HUES64 (cell line): ENCODE measurements at regions not wholly inside any gene's neighbourhood (a gene's known extent, or its start where the extent isn't known, plus 50 kb on each side); places are given as distances from the start of the nearest gene placed in this dataset.
"Not testable (repeated sequence)": the region's sequence is repeated elsewhere in the genome, so short reads cannot be mapped to it uniquely, and the experiment has no call there.

ENCODE experiments used
- H3K27ac ChIP-seq: 2 replicates; pipeline ENCODE4 v1.7.0; 2013; ENCODE audit warnings: low read depth, low read length, inconsistent platforms
- H3K27me3 ChIP-seq: 2 replicates; pipeline ENCODE4 v1.6.1; 2013; ENCODE audit warnings: mild to moderate bottlenecking, low read length; ENCODE audit not compliant: insufficient read depth
- H3K36me3 ChIP-seq: 2 replicates; pipeline ENCODE4 v1.6.1; 2013; ENCODE audit warnings: mild to moderate bottlenecking, low read length; ENCODE audit not compliant: insufficient read depth
- H3K4me1 ChIP-seq: 2 replicates; pipeline ENCODE4 v1.6.1; 2013; ENCODE audit warnings: mild to moderate bottlenecking, low read length, moderate library complexity; ENCODE audit not compliant: insufficient read depth
- H3K4me3 ChIP-seq: 2 replicates; pipeline ENCODE4 v1.5.1; 2013; ENCODE audit warnings: mild to moderate bottlenecking, low read length, moderate library complexity
- H3K9ac ChIP-seq: 2 replicates; pipeline ENCODE4 v1.6.1; 2013; ENCODE audit warnings: mild to moderate bottlenecking, low read depth, low read length
- H3K9me3 ChIP-seq: 2 replicates; pipeline ENCODE4 v1.6.1; 2013; ENCODE audit warnings: low read depth, low read length; ENCODE audit not compliant: insufficient read depth
- WGBS: fragments of 150-250, 120-280 bp; methylation state at CpG from one replicate; pipeline ENCODE4 v1.1.7; 2013; ENCODE audit warnings: missing lambda C conversion rate; 5-methylcytosine and 5-hydroxymethylcytosine counted together

- H3K36me3 ChIP-seq, H3K4me3 ChIP-seq, H3K27me3 ChIP-seq, H3K27ac ChIP-seq, H3K9me3 ChIP-seq, H3K4me1 ChIP-seq, H3K9ac ChIP-seq: not testable (repeated sequence)
- 93% methylated on average over 7 of the region's 7 CpGs for WGBS
Observed at GRCh38 chr2:91527491-91528031, 2836.1 kb downstream of the RPIA start.

GRCh38 chr2:91528361-91528760 lies 2836.9 kb downstream of the RPIA start:
- H3K36me3 ChIP-seq = not testable (repeated sequence)
- WGBS = 93% methylated on average over 2 of the region's 2 CpGs

GRCh38 chr2:91536109-91536508 lies 2844.6 kb downstream of the RPIA start:
- not testable (repeated sequence) for H3K9me3 ChIP-seq, H3K4me1 ChIP-seq, H3K4me3 ChIP-seq, H3K27ac ChIP-seq, H3K36me3 ChIP-seq, H3K9ac ChIP-seq, H3K27me3 ChIP-seq
- 56% methylated on average over 3 of the region's 7 CpGs for WGBS

More at GRCh38 chr2:91528361-91528760, 2836.9 kb downstream of the RPIA start:
- not testable (repeated sequence) for H3K4me3 ChIP-seq, H3K4me1 ChIP-seq, H3K9ac ChIP-seq, H3K9me3 ChIP-seq, H3K27ac ChIP-seq, H3K27me3 ChIP-seq

- H3K27ac ChIP-seq, H3K4me3 ChIP-seq: not testable (repeated sequence)
- 82% methylated on average over 11 of the region's 17 CpGs for WGBS
Observed at GRCh38 chr2:91536549-91537263, 2845.2 kb downstream of the RPIA start.

GRCh38 chr2:91549316-91549715 lies 2857.8 kb downstream of the RPIA start:
- not testable (repeated sequence) for H3K9ac ChIP-seq, H3K4me3 ChIP-seq, H3K9me3 ChIP-seq, H3K27ac ChIP-seq, H3K4me1 ChIP-seq, H3K27me3 ChIP-seq, H3K36me3 ChIP-seq
- 90% methylated on average over 6 of the region's 6 CpGs for WGBS

More at GRCh38 chr2:91536549-91537263, 2845.2 kb downstream of the RPIA start:
- not testable (repeated sequence) for H3K9ac ChIP-seq, H3K9me3 ChIP-seq, H3K36me3 ChIP-seq, H3K4me1 ChIP-seq, H3K27me3 ChIP-seq

GRCh38 chr2:91558234-91558633 lies 2866.8 kb downstream of the RPIA start:
- H3K9me3 ChIP-seq, H3K27me3 ChIP-seq, H3K27ac ChIP-seq, H3K4me3 ChIP-seq, H3K4me1 ChIP-seq, H3K9ac ChIP-seq, H3K36me3 ChIP-seq: not testable (repeated sequence)

- H3K27ac ChIP-seq, H3K4me3 ChIP-seq, H3K9me3 ChIP-seq, H3K4me1 ChIP-seq, H3K9ac ChIP-seq, H3K27me3 ChIP-seq, H3K36me3 ChIP-seq: not testable (repeated sequence)
- WGBS = no CpG with 5 or more reads among the region's 1 CpG
Observed at GRCh38 chr2:91559269-91559668, 2867.8 kb downstream of the RPIA start.

- not testable (repeated sequence) for H3K27ac ChIP-seq, H3K27me3 ChIP-seq, H3K9me3 ChIP-seq, H3K4me3 ChIP-seq, H3K9ac ChIP-seq, H3K36me3 ChIP-seq, H3K4me1 ChIP-seq
Observed at GRCh38 chr2:91559886-91560614, 2868.6 kb downstream of the RPIA start.

- not testable (repeated sequence) for H3K36me3 ChIP-seq, H3K27me3 ChIP-seq, H3K4me1 ChIP-seq, H3K4me3 ChIP-seq, H3K9ac ChIP-seq, H3K27ac ChIP-seq, H3K9me3 ChIP-seq
- 56% methylated on average over 1 of the region's 2 CpGs for WGBS
Observed at GRCh38 chr2:91562184-91562583, 2870.7 kb downstream of the RPIA start.

GRCh38 chr2:91564700-91565099 lies 2873.2 kb downstream of the RPIA start:
- H3K9ac ChIP-seq, H3K9me3 ChIP-seq, H3K27ac ChIP-seq, H3K4me1 ChIP-seq, H3K27me3 ChIP-seq, H3K4me3 ChIP-seq, H3K36me3 ChIP-seq: not testable (repeated sequence)
- WGBS = 86% methylated on average over 3 of the region's 3 CpGs

- H3K4me1 ChIP-seq, H3K36me3 ChIP-seq, H3K27ac ChIP-seq, H3K9me3 ChIP-seq, H3K27me3 ChIP-seq, H3K9ac ChIP-seq, H3K4me3 ChIP-seq: not testable (repeated sequence)
- WGBS = 59% methylated on average over 2 of the region's 7 CpGs
Observed at GRCh38 chr2:91565689-91566430, 2874.4 kb downstream of the RPIA start.
